ENCODE measurements at regions not wholly inside any gene's neighbourhood (a gene's known extent, or its start where the extent isn't known, plus 50 kb on each side); places are given as distances from the start of the nearest gene placed in this dataset.

- no TSS peak for BruUV-seq (replicated peaks)
- no peaks in the 10 kb centered on the region for H3K9me3 ChIP-seq (ENCODE audit: control insufficient read depth in 1 of 2, insufficient read depth in 1 of 2, low read depth in 1 of 2, low read length in 2 of 2)
- RAD21 ChIA-PET (ENCODE audit: low non-redundant PET in 1 of 2, low total read pairs in 2 of 2, uncharacterized antibody in 2 of 2, unreplicated experiment in 2 of 2) = no interaction called here
- H3K4me1 ChIP-seq (ENCODE audit: control insufficient read depth in 1 of 2, insufficient read depth in 2 of 2, low read length in 2 of 2) = no peaks in the 10 kb centered on the region
- H3K9ac ChIP-seq (ENCODE audit: low read length) = no peak overlapping the region
- H3K27ac ChIP-seq (ENCODE audit: low read depth, low read length) = no peak overlapping the region
- H3K9me2 ChIP-seq (ENCODE audit: insufficient read depth) = no peaks in the 10 kb centered on the region
- intact Hi-C loops (cut with micrococcal nuclease) = no loop called here
- CTCF ChIA-PET = no interaction called here
- POLR2A ChIA-PET = no interaction called here
- no peak overlapping the region for H2AFZ ChIP-seq (ENCODE audit: low read depth, low read length, poor library complexity, severe bottlenecking)
- no peaks in the 10 kb centered on the region for H3K36me3 ChIP-seq (ENCODE audit: control insufficient read depth in 1 of 2, insufficient read depth in 2 of 2, low read length in 2 of 2)
- H3K4me2 ChIP-seq (ENCODE audit: low read length) = no peak overlapping the region
- ATAC-seq = no peak
- no peaks in the 10 kb centered on the region for H3K27me3 ChIP-seq (ENCODE audit: insufficient read depth, low read length)
- H3K79me2 ChIP-seq (ENCODE audit: insufficient read depth, low read length) = no peaks in the 10 kb centered on the region
- no peak overlapping the region for H3K4me3 ChIP-seq (replicated peaks in 1 of 2; ENCODE audit: low read depth in 1 of 2, low read length in 2 of 2)
- H4K20me1 ChIP-seq (ENCODE audit: insufficient read depth) = no peaks in the 10 kb centered on the region; the same call in 1 of the 2 replicates
- TF ChIP-seq ZBTB33 (IDR thresholded peaks at IDR 0.05; ENCODE audit: extremely low read depth, insufficient replicate concordance, low read length) (no peak), SP1 (IDR thresholded peaks at IDR 0.05; ENCODE audit: low read depth) (no peak), EZH2phosphoT487 (IDR thresholded peaks at IDR 0.05; ENCODE audit: borderline replicate concordance) (no peak), POLR2AphosphoS5 (IDR thresholded peaks at IDR 0.05; ENCODE audit: low read depth, low read length) (no peak), RAD21 (IDR thresholded peaks at IDR 0.05; ENCODE audit: low read depth) (no peak), JUND (IDR thresholded peaks at IDR 0.05) (no peak), CEBPB (IDR thresholded peaks at IDR 0.05; ENCODE audit: low read depth) (no peak), ZNF274 (IDR thresholded peaks at IDR 0.05; ENCODE audit: low read depth, low read length) (no peak), ZFX (IDR thresholded peaks at IDR 0.05) (no peak), FOSL1 (IDR thresholded peaks at IDR 0.05; ENCODE audit: low read depth) (no peak), POLR2A (IDR thresholded peaks at IDR 0.05; ENCODE audit: borderline replicate concordance, extremely low read depth, insufficient read depth, insufficient read length) (no peak), EGR1 (IDR thresholded peaks at IDR 0.05; ENCODE audit: low read depth) (no peak), ATF3 (IDR thresholded peaks at IDR 0.05) (no peak), SRF (IDR thresholded peaks at IDR 0.05; ENCODE audit: low read depth) (no peak), TCF7L2 (IDR thresholded peaks at IDR 0.05; ENCODE audit: borderline replicate concordance, extremely low read depth, insufficient read depth, insufficient read length) (no peak), ELF1 (IDR thresholded peaks at IDR 0.05; ENCODE audit: borderline replicate concordance, low read depth) (no peak), EZH2 (IDR thresholded peaks at IDR 0.05) (no peak)
- TF ChIP-seq, protein P1, sequence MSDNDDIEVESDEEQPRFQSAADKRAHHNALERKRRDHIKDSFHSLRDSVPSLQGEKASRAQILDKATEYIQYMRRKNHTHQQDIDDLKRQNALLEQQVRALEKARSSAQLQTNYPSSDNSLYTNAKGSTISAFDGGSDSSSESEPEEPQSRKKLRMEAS (IDR thresholded peaks at IDR 0.05) = no peak
- TF ChIP-seq, protein P2, sequence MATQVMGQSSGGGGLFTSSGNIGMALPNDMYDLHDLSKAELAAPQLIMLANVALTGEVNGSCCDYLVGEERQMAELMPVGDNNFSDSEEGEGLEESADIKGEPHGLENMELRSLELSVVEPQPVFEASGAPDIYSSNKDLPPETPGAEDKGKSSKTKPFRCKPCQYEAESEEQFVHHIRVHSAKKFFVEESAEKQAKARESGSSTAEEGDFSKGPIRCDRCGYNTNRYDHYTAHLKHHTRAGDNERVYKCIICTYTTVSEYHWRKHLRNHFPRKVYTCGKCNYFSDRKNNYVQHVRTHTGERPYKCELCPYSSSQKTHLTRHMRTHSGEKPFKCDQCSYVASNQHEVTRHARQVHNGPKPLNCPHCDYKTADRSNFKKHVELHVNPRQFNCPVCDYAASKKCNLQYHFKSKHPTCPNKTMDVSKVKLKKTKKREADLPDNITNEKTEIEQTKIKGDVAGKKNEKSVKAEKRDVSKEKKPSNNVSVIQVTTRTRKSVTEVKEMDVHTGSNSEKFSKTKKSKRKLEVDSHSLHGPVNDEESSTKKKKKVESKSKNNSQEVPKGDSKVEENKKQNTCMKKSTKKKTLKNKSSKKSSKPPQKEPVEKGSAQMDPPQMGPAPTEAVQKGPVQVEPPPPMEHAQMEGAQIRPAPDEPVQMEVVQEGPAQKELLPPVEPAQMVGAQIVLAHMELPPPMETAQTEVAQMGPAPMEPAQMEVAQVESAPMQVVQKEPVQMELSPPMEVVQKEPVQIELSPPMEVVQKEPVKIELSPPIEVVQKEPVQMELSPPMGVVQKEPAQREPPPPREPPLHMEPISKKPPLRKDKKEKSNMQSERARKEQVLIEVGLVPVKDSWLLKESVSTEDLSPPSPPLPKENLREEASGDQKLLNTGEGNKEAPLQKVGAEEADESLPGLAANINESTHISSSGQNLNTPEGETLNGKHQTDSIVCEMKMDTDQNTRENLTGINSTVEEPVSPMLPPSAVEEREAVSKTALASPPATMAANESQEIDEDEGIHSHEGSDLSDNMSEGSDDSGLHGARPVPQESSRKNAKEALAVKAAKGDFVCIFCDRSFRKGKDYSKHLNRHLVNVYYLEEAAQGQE (IDR thresholded peaks at IDR 0.05; ENCODE audit: low read depth) = no peak
- DNase-seq (ENCODE audit: low read depth, low spot score) = no peak
Observed at GRCh38 chr6:156045401-156046267, 590.0 kb upstream of the NOX3 start.
